Stimulated activated CD8-positive, alpha-beta memory T cell treated with anti-CD3 and anti-CD28 coated beads, Interleukin-4, amount 100 ng/mL, for 4 hours (primary cell): ENCODE measurements at regions not wholly inside any gene's neighbourhood (a gene's known extent, or its start where the extent isn't known, plus 50 kb on each side); places are given as distances from the start of the nearest gene placed in this dataset.
"Not testable (repeated sequence)": the region's sequence is repeated elsewhere in the genome, so short reads cannot be mapped to it uniquely, and the experiment has no call there.

Source experiments
- DNase-seq, 2 donors: peaks; one replicate each; pipeline ENCODE4 v3.0.0-alpha.2; 2020; ENCODE audit warnings: low read depth in 2 of 2, low spot score in 1 of 2

DNA sequence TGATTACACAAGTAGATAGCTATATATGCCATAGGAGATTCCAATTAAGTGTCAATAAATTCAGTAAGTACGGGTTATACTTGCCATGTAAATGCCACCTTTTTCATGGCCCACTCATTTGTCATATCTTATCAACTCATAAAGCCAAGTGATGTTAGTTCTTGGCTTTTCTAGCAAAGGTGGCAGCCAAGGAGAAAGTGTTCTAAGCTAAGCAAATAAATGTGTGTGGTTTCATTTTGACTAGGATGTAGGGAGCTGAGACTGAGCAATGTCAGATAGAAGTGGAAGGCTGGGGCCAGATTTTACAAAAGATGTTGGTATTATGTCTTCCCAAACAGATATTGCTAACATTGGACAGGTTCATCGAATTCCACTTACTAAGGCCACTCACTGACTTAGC, 952.0 kb downstream of the SLC4A3 start:
- DNase-seq = no peak

DNA sequence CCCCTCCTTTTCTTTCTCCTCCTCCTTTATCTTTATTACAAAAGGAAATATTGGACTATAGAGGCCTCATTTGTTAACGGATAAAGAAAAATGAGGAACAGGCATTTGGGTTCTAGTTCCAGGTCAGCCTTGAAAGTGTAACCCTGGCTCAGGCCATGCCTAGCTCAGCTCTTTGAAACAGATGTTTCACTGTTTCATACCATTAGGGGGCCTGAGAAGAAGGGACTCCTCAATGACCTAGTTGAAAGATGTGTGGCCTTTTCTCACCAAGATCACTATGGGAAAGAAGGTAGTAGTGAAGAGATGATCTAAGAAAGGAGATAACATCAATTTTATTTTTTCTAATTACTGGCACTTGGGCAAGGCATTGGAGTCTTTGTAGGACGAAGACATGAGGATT, 952.7 kb downstream of the SLC4A3 start:
- DNase-seq = no peak

DNA sequence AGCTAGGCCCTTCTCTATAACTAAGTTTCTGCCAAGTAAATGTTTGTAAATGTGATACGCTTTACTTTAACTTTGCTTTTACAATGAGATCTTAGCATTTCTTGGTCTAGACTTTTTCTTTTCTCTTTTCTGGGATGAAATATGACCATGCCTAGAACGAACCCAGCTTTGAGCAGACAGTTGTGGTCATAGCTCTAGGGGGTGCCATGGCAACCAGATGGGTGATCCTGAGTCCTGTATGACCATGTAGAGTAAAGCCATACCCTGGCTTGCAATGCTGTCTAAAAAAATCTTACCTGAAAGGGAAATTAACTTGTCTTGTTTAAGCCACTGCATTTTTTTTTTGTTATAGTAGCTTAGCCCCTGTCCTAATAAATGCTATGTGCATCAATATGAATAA, 956.3 kb downstream of the SLC4A3 start:
- no peak for DNase-seq

DNA sequence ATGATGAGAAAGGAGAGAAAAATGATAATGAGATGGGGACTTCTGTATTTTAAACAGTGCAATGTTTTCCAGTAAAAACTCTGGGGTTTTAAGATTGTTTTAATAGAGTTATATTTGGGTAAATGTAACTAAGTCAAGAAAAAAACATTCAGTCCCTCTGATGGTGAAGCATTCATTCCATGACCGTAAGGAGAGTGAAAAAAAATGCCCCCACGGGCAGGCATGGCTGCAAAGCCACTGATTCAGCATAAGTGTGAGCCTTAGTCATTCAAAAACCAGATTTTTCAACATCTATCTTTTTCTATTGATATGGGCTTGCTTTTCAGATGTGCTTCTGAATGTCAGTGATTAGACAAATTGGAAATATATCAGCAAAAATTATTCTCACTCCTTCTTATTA, 957.8 kb downstream of the SLC4A3 start:
- DNase-seq = no peak

DNA sequence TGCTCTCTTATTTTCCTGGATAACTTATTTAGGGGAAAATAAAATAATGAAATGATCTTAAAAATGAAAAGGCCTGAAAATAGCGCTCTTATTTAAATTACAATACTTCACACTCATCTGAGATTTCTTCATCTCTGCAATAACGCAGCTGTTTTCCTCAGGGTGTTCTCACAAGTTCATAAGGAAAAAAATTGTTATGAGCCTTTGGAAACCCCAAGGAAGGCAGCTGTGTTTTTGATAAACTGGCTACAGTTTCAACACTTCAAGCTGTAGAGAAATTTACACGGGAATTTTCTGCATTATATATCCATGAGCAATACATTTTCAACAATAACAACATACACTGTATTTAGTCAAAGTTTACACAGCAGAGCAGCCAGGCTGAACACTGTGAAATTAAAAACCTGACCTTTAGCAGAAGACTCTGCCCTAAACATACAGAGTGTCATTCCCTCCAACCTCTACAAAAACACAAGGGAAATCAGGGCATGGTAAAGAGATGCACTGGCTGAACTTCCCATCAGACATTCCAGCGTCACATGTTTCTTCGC, 959.6 kb downstream of the SLC4A3 start:
- no peak for DNase-seq

DNA sequence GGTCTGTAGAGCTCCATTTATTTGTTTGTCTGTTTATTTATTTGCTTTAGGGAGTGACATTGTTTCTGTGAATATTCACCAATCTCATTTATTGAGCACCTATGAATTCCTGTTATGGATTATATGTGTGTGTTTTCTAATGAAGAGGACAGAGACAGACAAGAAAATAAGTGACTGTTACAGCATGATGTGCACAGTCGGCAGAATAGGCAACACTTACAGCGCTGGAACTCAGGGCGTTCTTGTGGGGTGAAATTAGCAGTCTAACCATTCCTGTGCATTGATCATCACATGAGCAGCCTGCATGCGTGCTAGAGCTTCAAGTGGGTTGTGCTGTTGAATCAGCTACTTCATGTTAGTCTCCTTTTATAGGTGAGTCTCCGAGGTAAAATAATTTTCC, 960.7 kb downstream of the SLC4A3 start:
- no peak for DNase-seq

DNA sequence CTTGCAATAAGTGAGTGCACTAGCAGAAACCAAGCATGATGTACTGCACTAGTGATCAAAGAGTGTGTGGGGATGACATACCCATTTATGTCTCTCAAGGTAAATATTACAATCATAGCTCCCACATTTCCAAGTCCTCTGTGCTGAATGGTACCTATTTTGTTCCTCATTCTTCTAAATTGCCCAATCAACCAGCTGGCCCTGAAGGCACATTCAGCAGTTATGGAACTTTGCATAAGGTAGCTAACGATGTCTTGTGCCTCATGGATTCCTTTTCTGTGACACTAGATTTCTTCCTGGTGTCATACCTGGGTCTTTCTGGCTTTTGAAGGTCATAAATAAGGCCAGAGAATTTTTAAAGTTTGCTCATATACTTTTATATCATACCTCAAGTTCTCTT, 963.0 kb downstream of the SLC4A3 start:
- no peak for DNase-seq

DNA sequence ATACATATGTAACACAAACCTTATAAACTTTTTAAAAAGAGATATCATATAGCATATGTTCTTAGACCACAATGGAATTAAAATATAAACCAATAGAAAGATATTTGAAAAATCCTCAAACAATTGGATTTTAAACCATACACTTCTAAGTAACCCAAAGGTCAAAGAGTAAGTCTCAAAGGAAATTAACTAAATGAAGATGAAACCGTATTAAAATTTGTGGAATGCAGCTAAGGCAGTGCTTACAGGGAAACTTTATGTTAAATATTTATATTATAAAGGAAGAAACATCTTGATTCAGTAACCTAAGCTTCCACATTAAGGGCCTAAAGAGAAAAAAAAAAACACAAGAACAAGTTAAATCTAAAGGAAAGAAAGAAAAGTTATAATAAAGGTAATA, 966.1 kb downstream of the SLC4A3 start:
- no peak for DNase-seq

DNA sequence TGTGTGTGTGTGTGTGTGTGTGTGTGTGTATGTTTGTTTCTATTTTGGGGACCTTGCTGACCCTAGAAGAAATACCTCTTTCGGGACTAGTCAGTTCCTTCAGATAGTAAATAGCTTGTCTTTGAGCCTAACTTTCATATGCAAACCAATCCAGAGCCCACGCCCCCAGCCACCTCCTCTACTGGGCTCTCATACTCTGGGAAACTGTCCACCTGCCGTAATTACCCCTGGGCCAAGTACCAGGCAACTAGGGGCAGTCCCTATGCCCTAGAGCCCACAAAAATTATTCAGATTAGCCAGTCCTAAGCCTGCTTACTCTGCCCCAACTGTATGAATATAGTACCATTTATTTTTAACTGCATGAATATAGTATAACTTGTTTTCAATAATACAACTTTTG, 970.4 kb downstream of the EPHA4 start:
- DNase-seq = no peak

DNA sequence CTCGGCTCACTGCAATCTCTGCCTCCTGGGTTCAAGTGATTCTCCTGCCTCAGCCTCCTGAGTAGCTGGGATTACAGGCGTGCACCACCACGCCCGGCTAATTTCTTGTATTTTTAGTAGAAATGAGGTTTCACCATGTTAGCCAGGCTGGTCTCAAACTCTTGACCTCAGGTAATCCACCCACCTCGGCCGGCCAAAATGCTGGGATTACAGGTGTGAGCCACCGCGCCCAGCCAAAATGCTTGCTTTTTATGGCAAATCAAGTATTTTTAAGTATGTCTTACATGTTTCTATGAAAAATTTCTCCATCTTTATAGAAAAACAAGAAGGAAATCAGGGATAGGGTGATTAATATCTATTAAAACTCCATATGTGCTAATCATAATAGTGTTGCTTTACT, 959.1 kb downstream of the EPHA4 start:
- not testable (repeated sequence) for DNase-seq

DNA sequence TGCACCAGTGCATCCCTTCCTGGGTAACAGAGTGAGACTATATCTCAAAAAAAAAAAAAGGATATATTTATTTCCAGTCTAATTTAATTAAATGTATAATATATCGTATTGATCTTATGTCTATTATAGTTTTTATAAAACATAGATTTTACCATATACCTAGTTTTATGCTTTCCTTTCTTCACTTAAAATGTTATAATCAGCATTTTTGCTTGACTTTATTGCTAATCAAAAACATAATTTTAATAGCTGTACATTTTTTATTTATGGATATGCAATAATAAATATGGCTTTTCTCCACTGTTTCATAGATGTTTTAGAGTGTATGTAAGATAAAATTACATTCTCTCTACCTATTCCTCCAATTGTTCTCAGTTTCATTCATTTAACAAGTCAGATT, 958.0 kb downstream of the EPHA4 start:
- no peak for DNase-seq

DNA sequence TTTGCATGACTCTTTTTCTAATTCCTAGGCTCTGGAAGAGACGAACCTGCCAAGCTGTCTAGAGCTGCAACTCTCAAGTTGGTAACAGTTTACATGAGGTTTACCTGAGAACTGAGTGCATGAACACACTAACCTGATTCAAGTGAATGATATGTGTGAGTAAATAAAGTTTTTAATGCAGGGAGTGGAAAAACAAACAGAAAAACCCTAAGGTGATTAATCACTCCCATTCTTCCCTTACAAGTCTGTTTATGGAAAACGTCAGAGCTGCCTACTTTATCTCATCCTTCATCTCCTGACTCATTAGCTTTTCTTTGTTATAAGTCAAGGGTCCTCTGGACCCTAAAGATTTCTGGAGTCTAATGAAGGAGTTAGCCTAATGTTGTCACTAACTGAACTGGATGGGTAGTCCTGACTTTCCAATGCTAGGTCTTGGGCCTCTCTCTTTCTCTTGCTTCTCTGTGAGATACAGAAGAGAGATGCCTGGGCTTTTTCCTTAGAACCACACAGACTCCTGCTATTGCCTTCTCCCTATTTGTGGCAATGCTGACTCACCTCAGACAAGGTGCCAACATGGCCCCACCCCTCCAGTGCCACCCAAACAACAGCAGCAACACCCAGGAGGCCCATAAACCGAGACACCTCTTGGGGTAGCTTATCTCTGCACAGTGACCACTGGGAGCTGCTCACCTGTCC, 952.4 kb downstream of the EPHA4 start:
- no peak for DNase-seq

DNA sequence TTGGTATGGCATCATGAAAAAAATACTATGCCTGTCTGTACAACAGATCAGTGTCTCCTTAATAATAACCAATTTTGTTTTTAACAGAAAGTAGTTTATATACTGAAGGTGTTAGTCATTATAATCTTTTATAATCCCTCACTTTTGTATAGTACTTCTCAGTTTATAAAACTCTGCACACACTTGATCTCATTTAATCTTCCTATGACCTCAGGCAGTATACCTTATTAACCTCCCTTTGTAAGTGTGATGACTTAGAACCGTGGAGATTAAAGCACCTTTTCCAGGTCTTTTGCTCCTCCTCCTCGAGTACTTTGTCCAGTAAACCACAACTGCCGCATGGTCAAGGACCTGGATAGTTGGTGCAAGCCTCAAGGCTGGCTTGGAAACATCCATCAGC, 945.5 kb downstream of the EPHA4 start:
- DNase-seq = no peak

DNA sequence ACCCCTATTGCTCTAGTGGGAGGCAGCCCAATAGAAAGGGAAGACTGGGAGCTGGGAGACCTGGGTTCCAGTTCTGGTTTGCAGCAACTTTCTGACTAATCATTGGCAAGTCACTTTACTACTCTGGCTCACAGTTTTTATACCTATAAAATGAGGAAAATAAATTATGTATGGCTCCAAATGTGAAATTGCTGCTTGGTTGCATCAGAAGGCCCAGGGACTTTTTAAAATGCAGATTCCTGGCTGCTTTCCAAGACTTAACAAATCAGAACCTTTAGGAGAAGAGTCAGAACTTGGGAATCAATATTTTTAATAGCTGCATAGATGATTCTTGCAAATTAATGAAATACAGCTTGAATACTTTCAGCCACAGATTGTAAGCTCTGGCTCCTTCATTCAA, 943.9 kb downstream of the EPHA4 start:
- DNase-seq = no peak

DNA sequence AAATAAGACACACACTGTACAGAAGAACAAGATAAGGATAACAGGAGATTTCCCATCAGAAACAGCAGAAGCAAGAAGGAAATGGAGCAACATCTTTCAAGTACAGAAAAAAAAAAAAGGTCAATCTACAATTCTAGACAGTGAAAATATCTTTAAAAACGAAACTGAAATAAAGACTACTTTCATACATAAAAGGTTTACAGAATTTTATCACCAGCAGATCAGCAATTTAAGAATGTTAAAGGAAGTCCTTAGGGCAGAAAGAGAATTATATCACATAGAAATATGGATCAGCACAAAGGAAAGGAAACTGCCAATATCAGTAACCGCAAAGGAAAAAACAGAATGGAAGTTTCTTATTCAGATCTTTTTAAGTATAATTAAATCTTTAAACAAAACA, 931.0 kb downstream of the EPHA4 start:
- DNase-seq = no peak

DNA sequence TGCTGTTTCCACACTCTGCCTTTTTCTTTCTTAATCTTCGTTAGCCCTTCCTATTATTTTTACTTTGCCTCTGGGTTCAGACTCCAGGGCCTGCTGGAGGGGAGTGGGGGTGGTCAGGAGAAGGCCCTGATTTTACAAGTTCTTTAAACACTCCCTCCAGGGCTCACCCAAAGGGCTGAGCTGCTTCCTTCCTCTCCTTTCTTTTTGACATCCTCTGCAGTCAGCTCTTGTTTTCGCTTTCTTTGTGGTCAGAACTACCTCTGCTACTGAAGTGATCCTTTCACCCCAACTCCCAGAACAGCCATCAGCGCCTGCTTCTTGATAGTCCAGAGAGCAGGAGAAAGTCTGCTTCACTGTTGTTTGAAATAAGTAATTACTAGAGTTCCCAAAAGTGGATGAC, 925.7 kb downstream of the EPHA4 start:
- DNase-seq = no peak

DNA sequence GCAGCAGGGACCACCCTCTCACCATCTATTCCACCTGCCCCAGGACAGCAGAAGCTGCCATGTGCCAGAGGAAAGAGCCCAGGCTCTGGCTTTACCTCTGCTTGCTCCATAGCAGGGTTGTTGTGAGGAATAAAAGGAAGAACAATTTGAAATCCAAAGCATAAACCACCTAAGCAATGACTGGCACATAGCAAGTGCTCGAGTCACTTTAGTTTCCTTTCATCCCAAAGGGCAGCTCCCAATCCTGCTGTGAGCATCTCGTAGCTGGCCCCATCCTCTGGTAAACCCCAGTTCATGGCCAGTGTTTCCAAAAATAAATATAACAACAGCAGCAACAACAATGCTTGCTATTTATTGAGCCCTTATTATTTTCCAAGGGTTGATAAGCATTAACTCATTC, 923.5 kb downstream of the EPHA4 start:
- no peak for DNase-seq

DNA sequence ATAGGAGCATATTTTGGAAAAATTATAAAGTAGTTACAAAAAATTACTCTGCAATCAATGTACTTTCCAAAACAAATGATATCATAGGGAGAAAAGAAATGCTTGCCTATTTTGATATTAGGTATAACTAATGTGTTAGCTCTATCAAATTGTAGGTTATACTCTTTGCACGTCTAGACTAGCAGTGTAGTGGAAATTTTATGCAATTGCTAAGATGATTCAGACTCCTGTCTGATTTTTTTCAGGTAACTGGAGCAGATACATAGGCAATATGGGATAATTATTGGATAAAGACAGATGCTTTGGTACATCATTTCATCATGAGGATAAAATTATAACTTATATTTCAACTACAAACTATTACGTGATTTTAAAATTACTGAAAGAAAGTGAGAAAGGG, 918.3 kb downstream of the EPHA4 start:
- DNase-seq = no peak

DNA sequence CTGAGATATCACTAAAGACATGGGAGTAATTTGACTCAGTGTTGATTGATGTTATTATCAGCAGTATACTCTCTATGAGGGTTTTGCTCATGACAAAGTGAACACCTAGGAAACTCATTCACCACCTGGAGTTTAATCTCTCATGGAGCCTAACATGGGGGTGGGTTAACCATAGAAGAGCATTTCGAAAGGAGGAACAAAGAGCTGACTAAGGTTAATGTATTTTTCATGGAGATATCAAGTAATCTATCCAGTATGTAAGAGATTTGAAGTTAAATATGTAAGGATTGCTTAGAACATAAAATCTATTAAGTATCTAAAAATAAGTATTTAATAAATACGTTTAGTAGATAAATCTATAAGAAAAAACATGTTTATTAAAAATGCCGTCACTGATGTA, 917.8 kb downstream of the EPHA4 start:
- DNase-seq = no peak

DNA sequence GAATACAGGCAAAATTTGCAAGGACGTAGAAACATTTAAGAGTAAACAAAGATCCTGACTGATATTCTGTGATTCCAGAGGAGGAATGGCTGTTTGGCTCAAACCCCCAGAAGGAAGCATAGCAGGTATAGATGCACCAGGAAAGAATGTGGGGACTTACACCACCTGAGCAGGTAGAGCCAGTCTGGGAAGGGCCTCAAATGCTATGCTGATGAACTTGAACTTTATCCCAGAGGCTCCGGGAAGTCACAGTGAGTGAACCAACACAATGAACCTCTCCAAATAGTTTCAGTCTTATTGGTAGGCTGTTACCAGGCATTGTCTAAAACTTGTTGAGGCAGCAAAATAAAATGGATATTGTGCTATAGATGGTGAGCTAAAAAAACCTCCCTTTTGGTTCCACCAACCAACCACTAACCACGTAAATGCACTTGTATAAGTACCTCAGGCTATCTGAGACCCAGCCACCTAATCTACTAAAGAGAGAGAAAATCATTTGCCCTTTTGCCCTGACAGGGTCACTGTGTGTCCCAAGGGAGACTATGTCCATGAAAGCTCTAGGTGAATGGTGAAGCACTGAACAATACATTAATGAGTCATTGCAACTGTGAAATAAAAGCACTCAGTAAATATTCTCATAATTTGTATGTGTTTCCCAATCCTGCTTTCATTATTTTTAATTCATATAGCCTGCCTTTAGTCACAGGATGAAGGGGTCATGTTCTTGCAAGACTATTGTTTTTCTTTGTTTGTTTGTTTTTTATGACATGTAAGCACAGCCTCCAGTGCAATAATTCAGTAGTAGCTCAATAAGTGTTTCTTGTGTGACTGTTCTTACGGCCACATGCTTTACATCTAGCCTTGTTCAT, 911.6 kb downstream of the EPHA4 start:
- DNase-seq = no peak

DNA sequence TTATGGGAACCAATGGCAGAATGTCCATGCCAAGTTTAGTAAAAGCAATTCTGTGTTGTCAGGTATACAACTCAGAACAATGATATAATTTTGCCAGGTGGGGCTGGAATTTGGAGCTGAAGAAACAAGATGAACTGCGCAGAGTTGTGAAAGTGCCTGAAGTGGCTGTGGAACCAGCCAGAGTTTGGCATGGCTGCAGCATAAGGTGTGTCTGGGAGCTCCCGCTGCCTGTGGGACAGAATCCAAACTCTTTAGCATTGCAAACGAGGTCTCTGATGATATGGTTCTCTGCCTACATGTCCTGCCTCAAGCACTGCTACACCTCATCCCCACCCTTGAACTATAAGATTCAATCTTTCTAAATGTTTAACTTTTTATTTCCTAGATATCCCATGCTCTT, 909.7 kb downstream of the EPHA4 start:
- DNase-seq = no peak

DNA sequence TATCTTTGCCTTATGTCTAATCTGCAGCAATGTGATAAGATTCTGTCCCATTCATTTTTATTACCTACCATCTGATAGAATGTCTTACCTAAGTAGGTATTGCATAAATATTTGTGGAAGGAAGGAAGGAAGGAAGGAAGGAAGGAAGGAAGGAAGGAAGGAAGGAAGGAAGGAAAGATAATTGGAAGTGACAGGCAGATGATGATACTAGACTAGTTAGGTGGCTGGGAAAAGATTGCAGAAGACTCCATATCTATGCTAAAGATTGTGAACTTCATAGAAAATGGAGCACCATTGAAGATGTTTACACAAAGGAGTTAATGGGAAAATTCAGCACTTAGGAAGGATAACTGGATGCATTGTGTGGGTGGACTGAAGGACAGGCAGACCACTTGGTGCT, 909.0 kb downstream of the EPHA4 start:
- DNase-seq = no peak
